Ishikawa (cell line): ENCODE measurements at regions not wholly inside any gene's neighbourhood (a gene's known extent, or its start where the extent isn't known, plus 50 kb on each side); places are given as distances from the start of the nearest gene placed in this dataset.

Source experiments
- CEBPB ChIP-seq: IDR thresholded peaks from 2 replicates; pipeline ENCODE4 v1.6.1; 2012
- EP300 ChIP-seq: IDR thresholded peaks from 2 replicates; pipeline ENCODE4 v1.6.1; 2012; ENCODE audit warnings: borderline replicate concordance
- TF ChIP-seq, protein P1 (sequence below): IDR thresholded peaks from 2 replicates; pipeline ENCODE4 v1.6.1; 2012; ENCODE audit warnings: low read depth, mild to moderate bottlenecking
- TF ChIP-seq, protein P2 (sequence below): IDR thresholded peaks from 2 replicates; pipeline ENCODE4 v1.6.1; 2012
- TF ChIP-seq, protein P3 (sequence below): IDR thresholded peaks from 2 replicates; pipeline ENCODE4 v1.6.1; 2012

DNA sequence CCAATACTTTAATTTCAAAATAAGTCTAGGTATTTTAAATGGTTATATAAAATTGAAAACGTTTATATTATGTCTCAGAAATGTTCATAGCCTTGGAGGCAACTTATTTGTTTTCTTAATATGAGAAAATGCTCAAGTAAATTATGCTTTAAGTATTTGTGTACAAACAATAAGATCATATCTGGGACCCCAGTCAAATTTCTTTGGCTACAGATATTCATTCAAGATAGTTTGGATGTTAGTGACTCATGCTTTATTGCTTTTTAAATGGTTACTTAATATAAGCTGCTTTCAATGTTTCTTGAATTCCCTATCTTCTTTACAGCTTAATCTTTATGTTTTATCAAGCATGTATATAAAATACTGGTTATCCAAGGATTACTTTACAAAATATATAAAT is 291.3 kb downstream of the KCNC2 start:
- TF ChIP-seq, protein P1, sequence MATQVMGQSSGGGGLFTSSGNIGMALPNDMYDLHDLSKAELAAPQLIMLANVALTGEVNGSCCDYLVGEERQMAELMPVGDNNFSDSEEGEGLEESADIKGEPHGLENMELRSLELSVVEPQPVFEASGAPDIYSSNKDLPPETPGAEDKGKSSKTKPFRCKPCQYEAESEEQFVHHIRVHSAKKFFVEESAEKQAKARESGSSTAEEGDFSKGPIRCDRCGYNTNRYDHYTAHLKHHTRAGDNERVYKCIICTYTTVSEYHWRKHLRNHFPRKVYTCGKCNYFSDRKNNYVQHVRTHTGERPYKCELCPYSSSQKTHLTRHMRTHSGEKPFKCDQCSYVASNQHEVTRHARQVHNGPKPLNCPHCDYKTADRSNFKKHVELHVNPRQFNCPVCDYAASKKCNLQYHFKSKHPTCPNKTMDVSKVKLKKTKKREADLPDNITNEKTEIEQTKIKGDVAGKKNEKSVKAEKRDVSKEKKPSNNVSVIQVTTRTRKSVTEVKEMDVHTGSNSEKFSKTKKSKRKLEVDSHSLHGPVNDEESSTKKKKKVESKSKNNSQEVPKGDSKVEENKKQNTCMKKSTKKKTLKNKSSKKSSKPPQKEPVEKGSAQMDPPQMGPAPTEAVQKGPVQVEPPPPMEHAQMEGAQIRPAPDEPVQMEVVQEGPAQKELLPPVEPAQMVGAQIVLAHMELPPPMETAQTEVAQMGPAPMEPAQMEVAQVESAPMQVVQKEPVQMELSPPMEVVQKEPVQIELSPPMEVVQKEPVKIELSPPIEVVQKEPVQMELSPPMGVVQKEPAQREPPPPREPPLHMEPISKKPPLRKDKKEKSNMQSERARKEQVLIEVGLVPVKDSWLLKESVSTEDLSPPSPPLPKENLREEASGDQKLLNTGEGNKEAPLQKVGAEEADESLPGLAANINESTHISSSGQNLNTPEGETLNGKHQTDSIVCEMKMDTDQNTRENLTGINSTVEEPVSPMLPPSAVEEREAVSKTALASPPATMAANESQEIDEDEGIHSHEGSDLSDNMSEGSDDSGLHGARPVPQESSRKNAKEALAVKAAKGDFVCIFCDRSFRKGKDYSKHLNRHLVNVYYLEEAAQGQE, result no peak
- TF ChIP-seq, protein P2, sequence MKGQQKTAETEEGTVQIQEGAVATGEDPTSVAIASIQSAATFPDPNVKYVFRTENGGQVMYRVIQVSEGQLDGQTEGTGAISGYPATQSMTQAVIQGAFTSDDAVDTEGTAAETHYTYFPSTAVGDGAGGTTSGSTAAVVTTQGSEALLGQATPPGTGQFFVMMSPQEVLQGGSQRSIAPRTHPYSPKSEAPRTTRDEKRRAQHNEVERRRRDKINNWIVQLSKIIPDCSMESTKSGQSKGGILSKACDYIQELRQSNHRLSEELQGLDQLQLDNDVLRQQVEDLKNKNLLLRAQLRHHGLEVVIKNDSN, result no peak
- no peak for TF ChIP-seq EP300
- TF ChIP-seq, protein P3, sequence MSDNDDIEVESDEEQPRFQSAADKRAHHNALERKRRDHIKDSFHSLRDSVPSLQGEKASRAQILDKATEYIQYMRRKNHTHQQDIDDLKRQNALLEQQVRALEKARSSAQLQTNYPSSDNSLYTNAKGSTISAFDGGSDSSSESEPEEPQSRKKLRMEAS, result no peak
- TF ChIP-seq CEBPB, result no peak
